Activated CD4-positive, alpha-beta T cell treated with anti-CD3 and anti-CD28 coated beads for 1 hour (primary cell): ENCODE measurements at regions not wholly inside any gene's neighbourhood (a gene's known extent, or its start where the extent isn't known, plus 50 kb on each side); places are given as distances from the start of the nearest gene placed in this dataset.
"Not testable (repeated sequence)": the region's sequence is repeated elsewhere in the genome, so short reads cannot be mapped to it uniquely, and the experiment has no call there.

Experiments used
- DNase-seq: peaks from one replicate; pipeline ENCODE4 v3.0.0-alpha.2; 2020

- no peak for DNase-seq
These were observed 146.4 kb downstream of the EMP1 start for GRCh38 chr12:13342971-13343370.

DNA sequence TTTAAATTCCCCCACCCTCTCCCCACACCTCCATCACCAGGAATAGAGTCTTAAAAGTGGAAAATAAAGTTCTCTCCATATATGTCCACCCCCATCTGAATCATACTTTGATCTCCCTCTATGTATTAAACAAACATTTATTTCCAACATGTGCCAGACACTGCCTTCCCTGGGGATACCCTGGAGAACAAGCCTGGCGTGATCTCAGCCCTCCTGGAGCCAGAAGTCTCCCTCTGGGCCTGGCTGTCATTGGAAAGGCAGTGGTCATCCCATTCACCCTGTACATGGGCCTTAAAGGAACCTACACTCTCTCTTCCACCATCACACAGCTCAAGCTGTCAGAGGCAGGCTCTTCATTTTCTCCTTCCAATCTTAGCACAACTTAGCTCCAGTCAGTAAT is 143.6 kb downstream of the EMP1 start:
- DNase-seq: no peak

- no peak for DNase-seq
These were observed 143.0 kb downstream of the EMP1 start for GRCh38 chr12:13339538-13339937.

GRCh38 chr12:13339091-13339490 is 142.6 kb downstream of the EMP1 start:
- DNase-seq: no peak

DNA sequence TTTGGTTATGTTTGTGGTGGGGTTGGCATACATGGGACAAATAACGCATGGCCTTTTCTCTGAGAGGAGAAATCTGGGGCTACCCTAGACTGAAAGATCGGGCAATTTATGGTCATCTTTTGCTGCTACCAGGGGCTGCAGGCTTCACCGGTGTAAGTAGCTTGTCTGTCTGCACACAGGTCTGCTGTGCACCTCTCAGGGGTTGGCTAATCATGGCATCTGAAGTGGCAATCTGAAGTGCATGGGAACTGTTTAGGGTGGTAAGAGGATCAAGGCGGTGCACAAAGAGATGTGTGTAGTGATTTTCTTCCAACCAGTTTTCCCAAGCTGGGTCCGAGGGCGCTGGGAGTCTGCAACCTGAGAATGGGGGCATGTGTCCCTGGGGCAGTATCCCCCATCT is 141.3 kb downstream of the EMP1 start:
- DNase-seq: no peak

- DNase-seq: no peak
These were observed 139.7 kb downstream of the EMP1 start for GRCh38 chr12:13336216-13336615.

- no peak for DNase-seq
These were observed 132.0 kb downstream of the EMP1 start for GRCh38 chr12:13328535-13328934.

- no peak for DNase-seq
These were observed 129.6 kb downstream of the EMP1 start for GRCh38 chr12:13326076-13326475.

- DNase-seq: not testable (repeated sequence)
These were observed 128.5 kb downstream of the EMP1 start for GRCh38 chr12:13325037-13325436.

GRCh38 chr12:13318231-13319015 is 121.9 kb downstream of the EMP1 start:
- no peak for DNase-seq

- no peak for DNase-seq
These were observed 120.2 kb downstream of the EMP1 start for GRCh38 chr12:13316587-13317246.

GRCh38 chr12:13313886-13314285 is 117.4 kb downstream of the EMP1 start:
- no peak for DNase-seq

DNA sequence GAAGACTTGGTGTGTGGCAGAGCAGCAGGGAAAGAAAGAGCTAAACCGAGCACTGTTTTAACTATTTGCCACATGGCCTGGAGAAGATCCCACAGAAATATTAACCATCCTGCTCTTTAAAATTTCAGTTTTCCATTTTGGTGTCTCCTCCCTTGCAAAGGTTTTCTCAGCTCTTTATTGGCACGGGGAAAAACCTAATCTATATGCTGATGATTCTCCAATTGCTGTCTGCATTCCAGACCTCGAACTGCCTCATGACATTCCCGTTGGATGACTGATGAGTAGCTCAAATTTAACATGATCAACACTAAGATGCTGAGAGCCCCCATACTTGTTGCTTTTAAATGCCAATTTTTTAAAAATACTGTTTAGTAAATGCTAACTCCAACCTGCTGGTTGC is 115.0 kb downstream of the EMP1 start:
- no peak for DNase-seq

GRCh38 chr12:13307143-13307816 is 110.8 kb downstream of the EMP1 start:
- DNase-seq: no peak

DNA sequence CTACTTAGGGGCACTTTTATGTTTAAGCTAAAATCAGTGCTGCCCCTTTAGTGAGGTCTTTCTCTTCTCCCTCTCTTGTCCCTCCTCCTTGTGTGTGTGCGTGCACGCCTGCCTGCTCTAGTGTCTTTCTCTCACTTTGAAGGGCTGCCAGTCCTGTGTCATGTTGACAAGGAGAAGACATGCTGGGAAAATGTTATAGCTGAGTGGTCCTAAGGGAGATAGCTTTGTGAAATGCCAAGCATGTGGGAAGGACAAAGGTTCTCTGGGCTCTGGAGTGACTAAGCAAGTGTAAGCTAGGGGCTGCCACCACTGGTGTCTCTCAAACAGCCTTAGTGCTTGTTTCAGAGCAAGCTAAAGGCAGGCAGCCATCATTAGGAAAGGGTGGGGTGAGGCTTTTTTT is 108.4 kb downstream of the EMP1 start:
- no peak for DNase-seq

GRCh38 chr12:13299457-13299856 is 102.9 kb downstream of the EMP1 start:
- no peak for DNase-seq

GRCh38 chr12:13293096-13293495 is 96.6 kb downstream of the EMP1 start:
- no peak for DNase-seq

GRCh38 chr12:13289653-13290289 is 93.2 kb downstream of the EMP1 start:
- no peak for DNase-seq

GRCh38 chr12:13288937-13289652 is 92.6 kb downstream of the EMP1 start:
- DNase-seq: no peak

GRCh38 chr12:13288501-13288900 is 92.0 kb downstream of the EMP1 start:
- no peak for DNase-seq

- no peak for DNase-seq
These were observed 87.3 kb downstream of the EMP1 start for GRCh38 chr12:13283867-13284266.

DNA sequence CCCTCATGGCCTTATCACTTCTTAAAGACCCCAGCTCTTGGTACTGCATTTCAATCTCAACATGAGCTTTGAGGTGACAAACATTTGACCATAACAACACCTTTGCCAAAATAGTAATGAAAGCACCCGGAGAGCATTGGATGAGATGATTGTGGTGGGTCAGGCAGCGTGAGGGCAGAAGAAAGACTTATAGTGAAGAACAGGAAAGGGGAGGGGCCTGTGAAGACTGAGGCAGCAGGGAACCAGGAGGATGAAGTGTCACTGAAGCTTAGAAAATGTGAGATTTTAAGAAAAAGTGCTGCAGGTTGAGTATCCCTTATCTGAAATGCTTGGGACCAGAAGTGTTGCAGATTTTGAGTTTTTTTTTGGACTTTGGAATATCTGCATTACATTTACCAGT is 86.3 kb downstream of the EMP1 start:
- no peak for DNase-seq

DNA sequence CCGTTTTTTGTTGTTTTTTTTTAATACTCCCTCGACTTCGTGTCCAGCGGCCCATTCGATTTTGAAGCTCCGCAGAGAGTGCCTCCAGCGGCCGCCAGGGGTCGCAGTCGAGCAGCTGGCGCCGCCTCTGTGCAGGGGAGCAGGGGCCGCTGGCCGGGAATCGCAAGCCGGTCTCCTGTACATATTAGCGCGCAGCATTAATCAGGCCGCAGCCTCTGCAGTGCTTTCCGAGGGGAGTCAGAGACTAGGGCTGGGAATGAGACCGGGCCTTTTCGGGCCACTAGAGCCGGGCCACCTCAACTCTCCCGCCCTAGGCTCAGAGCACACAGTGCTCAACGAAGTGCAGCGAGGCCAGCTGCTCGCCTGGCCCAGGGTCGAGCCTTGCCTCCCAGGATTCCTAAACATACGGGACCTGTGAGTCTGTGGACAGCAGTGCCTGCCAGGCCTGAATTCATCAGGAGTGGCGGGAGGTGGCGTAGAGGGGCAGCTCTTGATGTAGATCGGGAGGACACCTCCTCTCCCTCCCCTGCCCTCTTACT is 81.8 kb downstream of the EMP1 start:
- peak; percentile 42 for DNase-seq
